ENCODE measurements at regions not wholly inside any gene's neighbourhood (a gene's known extent, or its start where the extent isn't known, plus 50 kb on each side); places are given as distances from the start of the nearest gene placed in this dataset.

- Mint-ChIP-seq H3K4me3 (no peak overlapping the region), H3K27me3 (ENCODE audit: low read depth) (no peaks in the 10 kb centered on the region), H3K36me3 (ENCODE audit: low read depth) (no peaks in the 10 kb centered on the region), H3K27ac (peak overlapping the region; percentile 47 to 92 (median 88)), H3K9me3 (no peaks in the 10 kb centered on the region), H3K4me1 (peaks cover 11% of the 10 kb centered on the region)
- TF ChIP-seq, protein P1, sequence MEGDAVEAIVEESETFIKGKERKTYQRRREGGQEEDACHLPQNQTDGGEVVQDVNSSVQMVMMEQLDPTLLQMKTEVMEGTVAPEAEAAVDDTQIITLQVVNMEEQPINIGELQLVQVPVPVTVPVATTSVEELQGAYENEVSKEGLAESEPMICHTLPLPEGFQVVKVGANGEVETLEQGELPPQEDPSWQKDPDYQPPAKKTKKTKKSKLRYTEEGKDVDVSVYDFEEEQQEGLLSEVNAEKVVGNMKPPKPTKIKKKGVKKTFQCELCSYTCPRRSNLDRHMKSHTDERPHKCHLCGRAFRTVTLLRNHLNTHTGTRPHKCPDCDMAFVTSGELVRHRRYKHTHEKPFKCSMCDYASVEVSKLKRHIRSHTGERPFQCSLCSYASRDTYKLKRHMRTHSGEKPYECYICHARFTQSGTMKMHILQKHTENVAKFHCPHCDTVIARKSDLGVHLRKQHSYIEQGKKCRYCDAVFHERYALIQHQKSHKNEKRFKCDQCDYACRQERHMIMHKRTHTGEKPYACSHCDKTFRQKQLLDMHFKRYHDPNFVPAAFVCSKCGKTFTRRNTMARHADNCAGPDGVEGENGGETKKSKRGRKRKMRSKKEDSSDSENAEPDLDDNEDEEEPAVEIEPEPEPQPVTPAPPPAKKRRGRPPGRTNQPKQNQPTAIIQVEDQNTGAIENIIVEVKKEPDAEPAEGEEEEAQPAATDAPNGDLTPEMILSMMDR (IDR thresholded peaks at IDR 0.05; ENCODE audit: unreplicated experiment in 3 of 3), result no peak
Observed at GRCh38 chr4:126441173-126442035, 1126.6 kb downstream of the FAT4 start.

- H3K4me1 Mint-ChIP-seq, result peaks cover 6% of the 10 kb centered on the region
- TF ChIP-seq, protein P1 (IDR thresholded peaks at IDR 0.05; ENCODE audit: unreplicated experiment in 3 of 3), result no peak
- no peak overlapping the region for H3K27ac Mint-ChIP-seq
- no peaks in the 10 kb centered on the region for H3K27me3 Mint-ChIP-seq (ENCODE audit: low read depth)
- no peaks in the 10 kb centered on the region for H3K9me3 Mint-ChIP-seq
- H3K36me3 Mint-ChIP-seq (ENCODE audit: low read depth), result no peaks in the 10 kb centered on the region
- no peak overlapping the region for H3K4me3 Mint-ChIP-seq
Observed at GRCh38 chr4:126445596-126445995, 1130.8 kb downstream of the FAT4 start.

DNA sequence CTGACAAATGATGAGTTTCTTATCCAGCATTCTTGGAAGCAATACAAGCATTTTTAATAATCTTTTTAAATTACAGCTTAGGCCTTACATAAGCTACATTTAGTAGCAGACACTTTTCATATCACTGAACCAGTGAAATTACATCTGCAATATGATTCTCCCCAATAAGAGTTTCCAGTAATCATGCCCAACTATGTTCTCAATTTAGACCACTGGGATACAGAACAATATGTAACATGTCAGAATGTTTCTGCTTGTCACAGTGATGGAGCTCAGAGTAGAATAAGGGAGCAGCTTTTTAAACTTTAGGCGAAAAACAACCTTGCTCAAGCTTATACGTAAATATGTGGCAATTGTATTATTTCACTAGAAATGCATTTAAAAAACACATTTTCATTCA, 1132.2 kb downstream of the FAT4 start:
- Mint-ChIP-seq H3K4me3 (no peak overlapping the region), H3K4me1 (no peaks in the 10 kb centered on the region), H3K9me3 (no peaks in the 10 kb centered on the region), H3K27me3 (ENCODE audit: low read depth) (no peaks in the 10 kb centered on the region), H3K36me3 (ENCODE audit: low read depth) (no peaks in the 10 kb centered on the region), H3K27ac (no peak overlapping the region)
- TF ChIP-seq, protein P1 (IDR thresholded peaks at IDR 0.05; ENCODE audit: unreplicated experiment in 3 of 3), result no peak

DNA sequence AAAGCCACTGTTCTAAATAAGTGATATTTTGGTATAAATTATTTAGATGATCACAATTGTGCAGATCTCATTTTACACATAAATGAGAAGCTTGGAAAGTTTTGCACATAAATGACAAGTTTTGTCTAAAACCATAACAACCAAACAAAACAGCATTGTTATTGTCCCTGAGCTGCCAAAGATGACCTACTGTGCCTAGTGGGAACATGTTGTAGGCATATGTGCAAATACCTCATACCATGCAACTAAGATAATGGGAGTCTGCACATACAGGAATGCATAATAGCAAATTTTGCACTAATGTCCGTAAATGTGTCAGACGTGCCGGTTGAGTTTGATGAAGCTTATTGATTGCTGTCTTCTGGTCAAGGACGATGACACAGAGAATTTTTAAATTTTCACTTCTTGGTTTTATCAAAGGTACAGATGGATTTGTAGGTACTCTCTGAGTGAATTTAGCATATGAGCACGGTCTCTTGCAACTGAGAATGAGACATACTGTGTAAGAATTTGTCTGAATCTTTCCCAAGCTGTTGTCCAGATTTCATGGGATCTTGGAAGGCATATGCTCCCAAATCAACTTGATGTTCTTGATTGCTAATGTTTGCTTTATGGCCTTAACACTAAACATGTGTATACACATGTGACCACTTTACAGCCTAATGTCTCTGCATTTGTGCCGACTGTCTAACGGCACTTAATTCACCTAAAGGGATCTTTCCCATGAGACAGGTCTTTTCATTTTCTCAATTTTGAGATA, 1133.5 kb downstream of the FAT4 start:
- no peaks in the 10 kb centered on the region for H3K27me3 Mint-ChIP-seq (ENCODE audit: low read depth)
- no peaks in the 10 kb centered on the region for H3K36me3 Mint-ChIP-seq (ENCODE audit: low read depth)
- TF ChIP-seq, protein P1 (IDR thresholded peaks at IDR 0.05; ENCODE audit: unreplicated experiment in 3 of 3), result no peak
- no peak overlapping the region for H3K27ac Mint-ChIP-seq
- H3K4me3 Mint-ChIP-seq, result no peak overlapping the region
- no peaks in the 10 kb centered on the region for H3K4me1 Mint-ChIP-seq
- H3K9me3 Mint-ChIP-seq, result no peaks in the 10 kb centered on the region

GRCh38 chr4:126451237-126451873, 1136.6 kb downstream of the FAT4 start:
- H3K36me3 Mint-ChIP-seq (ENCODE audit: low read depth), result no peaks in the 10 kb centered on the region

More at GRCh38 chr4:126451237-126451873, 1136.6 kb downstream of the FAT4 start:
- H3K9me3 Mint-ChIP-seq, result no peaks in the 10 kb centered on the region
- H3K27me3 Mint-ChIP-seq (ENCODE audit: low read depth), result no peaks in the 10 kb centered on the region
- H3K4me3 Mint-ChIP-seq, result no peak overlapping the region
- TF ChIP-seq, protein P1 (IDR thresholded peaks at IDR 0.05; ENCODE audit: unreplicated experiment in 3 of 3), result no peak
- H3K27ac Mint-ChIP-seq, result no peak overlapping the region
- H3K4me1 Mint-ChIP-seq, result no peaks in the 10 kb centered on the region

All from nephron (organoid).